CMK (cell line): ENCODE measurements at regions not wholly inside any gene's neighbourhood (a gene's known extent, or its start where the extent isn't known, plus 50 kb on each side); places are given as distances from the start of the nearest gene placed in this dataset.
A peak's percentile ranks its signal among the peaks of the same experiment; 100 is the strongest.
"Not testable (repeated sequence)": the region's sequence is repeated elsewhere in the genome, so short reads cannot be mapped to it uniquely, and the experiment has no call there.

Experiments used
- DNase-seq: peaks from one replicate; pipeline ENCODE4 v3.0.0-alpha.2; 2010; ENCODE audit warnings: low read depth

DNA sequence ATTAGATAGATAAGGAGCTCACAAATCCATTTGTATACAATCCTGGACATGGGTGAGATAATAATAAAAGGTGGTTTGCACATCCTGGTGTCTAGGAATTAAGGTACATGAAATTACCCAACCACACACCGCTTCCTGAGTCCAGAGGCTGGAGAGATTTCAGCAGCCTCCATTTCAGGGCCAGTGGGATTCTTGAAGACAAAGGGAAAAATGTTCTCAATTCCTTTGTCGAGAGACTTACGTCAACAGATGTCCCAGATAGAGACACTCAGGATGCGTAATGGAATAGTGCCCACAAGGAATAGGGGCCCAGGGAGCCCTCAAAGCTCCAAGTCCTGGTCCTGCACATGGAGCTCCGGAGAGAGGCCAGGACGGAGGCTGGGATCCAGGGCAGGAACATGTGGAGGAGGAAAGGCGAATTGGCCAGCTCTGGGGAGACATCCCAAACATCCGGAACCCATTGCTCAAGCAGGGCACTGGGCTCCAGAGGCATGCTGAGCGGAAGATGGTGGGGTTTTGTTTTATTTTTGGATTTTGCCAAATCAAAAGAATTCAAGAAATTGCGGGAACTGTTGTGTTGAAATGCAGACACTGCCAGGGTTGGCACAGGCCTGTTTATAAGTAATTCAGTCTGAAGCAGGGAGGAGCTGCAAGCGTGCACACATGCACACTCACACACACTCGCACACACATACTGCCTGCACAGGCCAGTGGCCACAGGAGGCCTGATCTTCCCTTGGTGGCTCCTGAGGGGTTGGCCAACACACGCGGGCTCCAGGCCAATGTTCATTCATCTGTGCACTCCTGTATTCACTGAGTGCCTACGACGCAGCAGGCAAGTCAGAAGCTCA is 97.2 kb downstream of the NOG start:
- no peak for DNase-seq

DNA sequence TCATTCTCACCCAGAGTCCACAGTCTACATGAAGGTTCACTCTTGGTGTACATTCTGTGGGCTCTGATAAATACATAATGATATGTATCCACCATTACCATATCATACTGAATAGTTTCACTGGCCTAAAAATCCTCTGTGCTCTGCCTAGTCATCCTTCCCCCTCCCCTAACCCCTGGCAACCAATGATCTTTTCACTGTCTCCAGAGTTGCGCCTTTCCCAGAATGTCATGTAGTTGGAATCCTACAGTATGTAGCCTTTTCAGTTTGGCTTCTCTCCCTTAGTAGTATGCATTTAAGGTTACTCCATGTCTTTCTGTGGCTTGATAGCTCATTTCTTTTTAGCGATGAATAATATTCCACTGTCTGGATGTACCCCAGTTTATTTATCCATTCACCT is 101.3 kb downstream of the NOG start:
- DNase-seq, result no peak

DNA sequence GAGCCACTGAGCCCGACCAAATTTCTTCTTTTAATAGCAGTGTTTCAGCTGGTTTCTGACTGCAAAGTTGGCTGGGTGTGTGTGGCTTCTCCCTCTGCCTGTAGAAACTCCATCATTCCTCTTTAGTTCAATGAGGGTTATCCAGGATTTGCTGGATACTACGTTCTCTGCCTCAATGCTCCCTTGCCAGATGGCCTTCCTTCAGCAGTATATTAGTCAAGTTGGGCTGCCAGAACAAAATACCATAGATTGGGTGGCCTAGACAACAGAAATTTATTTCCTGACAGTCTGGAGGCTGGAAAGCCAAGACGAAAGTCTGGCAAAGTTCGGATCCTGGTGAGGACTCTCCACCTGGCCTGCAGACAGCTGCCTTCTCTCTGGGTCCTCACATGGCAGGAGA is 103.7 kb downstream of the NOG start:
- DNase-seq, result no peak

DNA sequence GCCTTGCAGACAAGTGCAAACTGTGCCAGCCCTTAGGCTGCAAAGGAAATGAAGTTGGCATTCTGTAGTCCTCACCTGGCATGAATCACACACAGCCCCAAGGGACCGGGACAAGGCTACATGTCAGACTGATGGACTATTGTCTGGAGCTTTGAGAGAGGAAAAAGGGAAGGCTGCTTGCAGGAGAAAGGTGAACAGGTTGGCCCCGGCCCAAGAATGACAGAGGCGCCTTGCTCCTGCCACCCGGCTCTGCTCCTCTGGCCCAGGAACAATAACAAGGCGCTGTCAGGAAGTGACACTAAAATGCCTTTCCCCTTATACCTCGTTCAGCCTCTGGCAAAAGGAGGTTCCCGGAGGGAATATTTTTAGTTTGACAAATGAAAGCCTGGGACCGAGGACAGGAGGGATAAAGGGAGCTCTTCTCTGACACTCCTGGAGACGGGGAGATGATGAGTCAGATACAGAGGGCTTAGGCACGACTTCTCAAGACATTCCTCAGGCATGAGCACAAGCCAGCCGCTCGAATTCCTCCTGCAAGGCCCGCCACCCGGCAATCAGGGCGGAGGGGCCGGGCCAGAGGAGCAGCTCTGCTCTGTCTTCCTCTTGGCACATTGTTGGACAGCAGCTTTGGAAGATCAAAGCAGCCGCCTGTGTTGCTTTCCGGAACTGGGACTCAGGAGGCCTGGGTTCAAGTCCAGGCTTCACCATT is 105.8 kb downstream of the NOG start:
- no peak for DNase-seq

- DNase-seq, result no peak
Observed at GRCh38 chr17:56700919-56701420, 107.5 kb downstream of the NOG start.

DNA sequence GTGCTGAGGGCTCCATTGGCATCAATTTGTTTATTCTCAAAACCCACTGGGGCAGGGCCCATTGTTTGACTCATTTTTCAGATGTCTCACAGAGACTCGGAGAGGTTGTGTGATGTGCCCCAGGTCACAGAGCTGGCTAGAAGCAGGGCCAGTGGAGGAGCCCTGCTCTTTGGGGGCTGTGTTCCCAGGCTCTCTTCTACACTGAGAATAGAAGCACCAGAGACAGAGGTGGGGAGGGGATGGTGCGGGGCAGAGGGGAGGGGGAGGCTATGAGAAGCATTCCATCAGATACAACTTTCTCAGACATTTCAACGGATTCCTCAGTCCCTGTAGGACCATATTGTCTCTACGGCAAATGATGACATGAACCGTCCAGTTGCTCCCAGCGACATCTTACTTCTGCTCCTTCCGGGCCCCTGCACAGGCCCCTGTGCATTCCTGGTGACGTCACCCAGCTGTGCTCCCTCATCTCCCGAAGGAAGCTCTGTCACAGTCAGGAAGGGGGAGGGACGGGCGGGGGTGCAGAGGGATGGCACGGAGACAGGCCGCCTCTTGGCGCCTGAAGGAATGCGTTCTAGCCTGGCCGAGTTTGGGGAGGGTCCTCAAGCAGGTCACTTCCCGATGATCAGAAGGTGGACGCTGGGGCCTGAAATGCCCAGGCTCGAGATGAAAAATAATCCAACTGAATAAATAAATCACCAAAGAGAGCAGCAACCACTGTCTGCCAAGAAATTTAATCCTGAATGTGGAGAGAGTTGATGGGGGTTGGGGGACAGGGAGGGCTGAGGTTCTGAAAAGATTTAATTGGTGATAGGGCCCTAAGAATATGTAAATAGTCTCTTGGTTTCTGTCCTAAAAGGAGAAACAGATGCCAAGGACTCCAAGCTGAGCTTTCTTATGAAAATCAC is 114.1 kb downstream of the NOG start:
- DNase-seq, result no peak

- no peak for DNase-seq
Observed at GRCh38 chr17:56708220-56708558, 114.7 kb downstream of the NOG start.

DNA sequence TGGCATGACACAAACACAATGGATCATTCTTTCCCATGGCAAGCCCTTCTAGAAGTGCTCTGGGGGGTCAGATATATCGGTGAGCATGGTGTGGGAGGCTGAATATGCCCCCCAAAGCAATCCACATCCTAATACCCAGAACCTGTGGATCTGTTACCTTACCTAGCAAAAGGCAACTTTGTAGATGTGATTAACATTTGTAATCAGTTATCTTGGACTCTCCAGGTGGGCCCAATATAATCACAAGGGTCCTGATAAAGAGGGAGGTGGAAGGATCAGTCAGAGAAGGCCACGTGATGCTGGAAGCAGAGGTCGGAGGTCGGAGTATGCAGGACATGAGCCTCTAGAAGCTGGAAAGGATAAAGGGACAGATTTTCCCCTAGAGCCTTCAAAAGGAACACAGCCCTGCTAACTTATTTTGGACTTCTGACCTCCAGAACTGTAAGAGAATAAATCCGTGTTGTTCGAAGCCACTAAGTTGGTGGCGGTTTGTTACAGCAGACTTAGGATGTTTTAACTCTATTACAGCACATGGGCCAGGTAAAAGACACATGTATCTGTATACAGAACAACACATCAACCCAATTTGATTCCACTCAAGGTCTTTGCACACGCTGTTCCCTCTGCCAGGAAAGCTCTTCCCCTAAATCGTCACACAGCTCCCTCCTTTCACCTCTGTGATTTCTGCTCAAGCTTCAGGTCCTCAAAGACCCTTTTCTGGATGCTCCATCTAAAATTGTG is 115.3 kb downstream of the NOG start:
- no peak for DNase-seq

DNA sequence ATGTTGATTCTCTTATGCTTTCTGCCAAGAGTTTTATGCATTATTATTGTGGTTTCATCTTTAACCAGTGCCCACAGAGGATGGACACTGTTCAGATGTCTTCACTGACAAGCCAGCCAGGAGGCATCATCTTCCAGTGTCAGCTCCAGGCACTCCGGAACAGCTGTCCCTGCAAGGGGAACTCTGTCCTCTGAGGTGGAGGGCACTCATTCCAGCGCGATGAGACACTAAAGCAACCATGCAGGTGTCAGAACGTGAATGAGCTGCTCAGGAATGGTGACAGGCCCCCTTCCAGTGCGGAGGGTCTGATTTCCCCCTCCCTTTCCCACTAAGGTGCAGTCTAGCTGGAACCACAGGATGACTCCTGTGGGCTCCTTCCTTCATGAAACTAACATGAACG is 117.5 kb downstream of the NOG start:
- no peak for DNase-seq

GRCh38 chr17:56715613-56716357 is 117.9 kb downstream of the C17orf67 start:
- peak; percentile 60 for DNase-seq

GRCh38 chr17:56717471-56717870 is 116.2 kb downstream of the C17orf67 start:
- DNase-seq, result no peak

DNA sequence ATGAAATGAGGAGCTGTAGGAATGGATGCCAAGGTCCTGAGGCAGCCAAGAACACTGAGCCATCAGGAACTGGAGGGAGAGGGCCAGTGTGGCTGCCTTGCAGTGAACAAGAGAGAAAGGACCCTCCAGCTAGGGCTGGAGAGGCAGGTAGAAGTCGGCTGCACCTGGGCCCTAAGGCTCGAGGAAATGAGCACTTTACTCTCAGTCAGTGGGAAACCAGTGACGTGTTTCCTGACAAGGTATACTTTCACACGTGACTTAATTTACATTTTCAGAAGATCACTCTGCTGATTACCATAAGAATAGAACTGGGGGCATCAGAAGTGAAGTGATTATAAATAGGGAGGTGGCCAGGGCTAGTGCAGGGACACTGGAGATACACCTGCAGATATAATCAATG is 115.2 kb downstream of the C17orf67 start:
- DNase-seq, result no peak

- DNase-seq, result no peak
Observed at GRCh38 chr17:56723421-56723820, 110.3 kb downstream of the C17orf67 start.

GRCh38 chr17:56724664-56725063 is 109.1 kb downstream of the C17orf67 start:
- no peak for DNase-seq

- DNase-seq, result no peak
Observed at GRCh38 chr17:56725144-56725543, 108.6 kb downstream of the C17orf67 start.

DNA sequence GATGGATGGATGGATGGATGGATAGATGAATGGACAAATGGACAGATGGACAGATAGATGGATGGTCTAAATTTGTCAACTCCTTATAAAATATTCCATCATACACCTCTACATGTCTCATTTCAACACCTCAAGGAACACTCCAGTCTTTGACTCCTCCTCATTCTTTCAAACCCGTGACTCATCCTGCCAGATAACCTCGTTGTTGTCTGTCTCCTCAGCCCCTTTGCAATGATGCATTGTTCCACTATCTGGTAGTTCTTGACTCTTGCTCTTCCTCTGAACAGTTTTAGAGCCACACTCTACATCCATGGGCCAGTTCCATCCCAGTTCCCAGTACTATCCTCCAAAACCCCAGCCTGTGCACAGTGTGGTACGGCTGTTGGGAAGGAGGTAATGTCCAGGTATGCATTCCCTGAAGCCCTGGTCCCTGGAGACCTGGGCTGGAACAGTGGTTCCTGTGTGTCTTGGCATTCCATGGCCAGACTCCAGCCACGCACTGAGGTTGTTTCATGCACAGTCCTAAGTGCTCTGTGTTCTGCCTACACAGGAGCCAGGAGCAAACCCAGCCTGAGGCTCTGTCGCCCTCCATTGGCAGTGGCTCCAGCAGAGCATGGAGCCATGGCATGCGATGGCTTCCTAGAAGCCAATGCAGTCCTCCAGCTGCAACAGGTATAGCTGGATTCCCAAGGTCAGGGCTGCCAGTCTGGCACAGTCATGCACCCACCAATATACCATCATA is 105.7 kb downstream of the C17orf67 start:
- DNase-seq, result no peak

GRCh38 chr17:56731096-56731495 is 102.6 kb downstream of the C17orf67 start:
- not testable (repeated sequence) for DNase-seq

- DNase-seq, result no peak
Observed at GRCh38 chr17:56733833-56734232, 99.9 kb downstream of the C17orf67 start.

DNA sequence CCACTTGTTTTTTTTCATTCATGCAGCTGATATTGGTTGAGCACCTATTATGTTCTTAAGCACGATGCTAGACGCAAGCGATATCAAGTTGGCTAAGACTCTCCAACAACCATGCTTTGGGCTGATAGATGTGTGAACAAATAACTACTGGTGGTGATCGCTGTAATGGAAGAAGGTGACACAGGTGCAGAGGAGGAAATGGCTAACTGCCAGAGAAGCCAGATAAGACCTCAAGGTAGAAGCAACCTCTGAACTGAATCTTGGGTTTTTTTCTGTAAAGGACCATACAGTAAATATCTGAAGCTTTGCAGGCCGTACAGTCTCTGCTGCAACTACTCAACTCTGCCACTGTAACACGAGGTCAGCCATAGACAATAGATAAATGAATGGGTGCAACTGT is 97.9 kb downstream of the C17orf67 start:
- no peak for DNase-seq
